Body of pancreas (tissue), 4 donors: ENCODE measurements at regions not wholly inside any gene's neighbourhood (a gene's known extent, or its start where the extent isn't known, plus 50 kb on each side); places are given as distances from the start of the nearest gene placed in this dataset.

Experiments
- ATAC-seq: fragments of 150-250 bp; one replicate; pipeline ENCODE4 v1.9.1; 2016
- DNase-seq, 4 donors: peaks; one replicate each; pipeline ENCODE4 v3.0.0-alpha.2; 2019
- H3K27ac ChIP-seq, 4 donors: fragments of 200-600 bp; sonication (generic); 1 replicate in 3 of 4; 2 replicates in 1 of 4; pipeline versions ENCODE4 v1.5.1 to v1.6.1; 2016 to 2019; ENCODE audit warnings: mild to moderate bottlenecking in 1 of 4, mixed read lengths in 1 of 4, moderate library complexity in 1 of 4
- H3K27me3 ChIP-seq, 2 donors: fragments of 200-600 bp; sonication (generic); one replicate each; pipeline ENCODE4 v1.6.0; 2016; ENCODE audit warnings: mild to moderate bottlenecking in 1 of 2
- H3K36me3 ChIP-seq, 2 donors: fragments of 200-600 bp; sonication (generic); replicated peaks in 1 of 2; 2 replicates each; pipeline ENCODE4 v1.5.1; 2016; ENCODE audit warnings: low read depth in 2 of 2; ENCODE audit not compliant: insufficient read depth in 1 of 2
- H3K4me1 ChIP-seq: fragments of 200-600 bp; sonication (generic); one replicate; pipeline ENCODE4 v1.6.0; 2016
- H3K4me3 ChIP-seq, 2 donors: fragments of 200-600 bp; sonication (generic); 1 replicate in 1 of 2; 2 replicates in 1 of 2; pipeline ENCODE4 v1.5.1; 2016 to 2019
- H3K9me3 ChIP-seq, 3 donors: fragments of 200-600 bp; sonication (generic); 1 replicate in 2 of 3; 2 replicates in 1 of 3; pipeline ENCODE4 v1.5.1; 2016
- CTCF ChIP-seq, 7 experiments: fragments of 450-650 bp in 4 of 7; fragments of 200-600 bp in 3 of 7; sonication (generic) in 3 of 7; IDR thresholded peaks; one replicate each; pipeline ENCODE4 v1.5.1; 2016 to 2019; ENCODE audit warnings: antibody characterized with exemption in 7 of 7
- POLR2A ChIP-seq, 3 donors: fragments of 450-650 bp; IDR thresholded peaks; one replicate each; pipeline ENCODE4 v1.6.1; 2016; ENCODE audit warnings: antibody characterized with exemption in 3 of 3, mild to moderate bottlenecking in 2 of 3
- WGBS, 2 donors: methylation state at CpG; one replicate each; pipeline ENCODE4 v1.1.5; 2017; 5-methylcytosine and 5-hydroxymethylcytosine counted together
- intact Hi-C: fragments of 100-400 bp; cut with DNase I; formaldehyde crosslinking; loops from one replicate; pipeline ENCODE4 v1.15.1; 2023

- WGBS, 2 donors: 53 to 66% methylated on average over 11 of the region's 11 CpGs
- no peak for ATAC-seq
Observed at GRCh38 chr7:155995183-155995612, 182.9 kb upstream of the SHH start.

GRCh38 chr7:155994279-155994811 is 182.1 kb upstream of the SHH start:
- Histone ChIP-seq H3K27ac (no peak overlapping the region), H3K9me3 (no peaks in the 10 kb centered on the region), H3K4me1 (no peaks in the 10 kb centered on the region), H3K27me3 (no peaks in the 10 kb centered on the region), H3K4me3 (no peak overlapping the region), H3K36me3 (no peaks in the 10 kb centered on the region)
- WGBS, 2 donors: 50 to 62% methylated on average over 6 of the region's 6 CpGs
- intact Hi-C loops: no loop called here
- DNase-seq: no peak
- no peak for ATAC-seq
- TF ChIP-seq CTCF (IDR thresholded peaks at IDR 0.05): no peak
- no peak for TF ChIP-seq POLR2A (IDR thresholded peaks at IDR 0.05)

More at GRCh38 chr7:155995183-155995612, 182.9 kb upstream of the SHH start:
- H3K4me1 ChIP-seq: no peaks in the 10 kb centered on the region
- no peak for DNase-seq
- H3K9me3 ChIP-seq: no peaks in the 10 kb centered on the region
- TF ChIP-seq POLR2A (IDR thresholded peaks at IDR 0.05): no peak
- TF ChIP-seq CTCF (IDR thresholded peaks at IDR 0.05): no peak
- no peaks in the 10 kb centered on the region for H3K27me3 ChIP-seq
- H3K36me3 ChIP-seq: no peaks in the 10 kb centered on the region
- no peak overlapping the region for H3K27ac ChIP-seq
- intact Hi-C loops: no loop called here
- H3K4me3 ChIP-seq: no peak overlapping the region

- intact Hi-C loops: no loop called here
- ATAC-seq: no peak
- Histone ChIP-seq H3K4me1 (no peaks in the 10 kb centered on the region), H3K36me3 (no peaks in the 10 kb centered on the region), H3K4me3 (no peak overlapping the region), H3K9me3 (no peaks in the 10 kb centered on the region), H3K27ac (no peak overlapping the region), H3K27me3 (no peaks in the 10 kb centered on the region)
- WGBS, 2 donors: 64 to 77% methylated on average over 18 to 23 of the region's 25 CpGs
- TF ChIP-seq CTCF (IDR thresholded peaks at IDR 0.05) (no peak), POLR2A (IDR thresholded peaks at IDR 0.05) (no peak)
- DNase-seq: no peak
Observed at GRCh38 chr7:155993420-155994278, 181.4 kb upstream of the SHH start.

GRCh38 chr7:155992974-155993373 is 180.7 kb upstream of the SHH start:
- Histone ChIP-seq H3K36me3 (no peaks in the 10 kb centered on the region), H3K9me3 (no peaks in the 10 kb centered on the region), H3K4me1 (no peaks in the 10 kb centered on the region), H3K27me3 (no peaks in the 10 kb centered on the region), H3K27ac (no peak overlapping the region), H3K4me3 (no peak overlapping the region)
- TF ChIP-seq CTCF (IDR thresholded peaks at IDR 0.05) (no peak), POLR2A (IDR thresholded peaks at IDR 0.05) (no peak)
- intact Hi-C loops: no loop called here
- WGBS, 2 donors: 72 to 77% methylated on average over 9 of the region's 9 CpGs
- DNase-seq: no peak
- ATAC-seq: no peak
